ENCODE measurements at regions not wholly inside any gene's neighbourhood (a gene's known extent, or its start where the extent isn't known, plus 50 kb on each side); places are given as distances from the start of the nearest gene placed in this dataset.

DNA sequence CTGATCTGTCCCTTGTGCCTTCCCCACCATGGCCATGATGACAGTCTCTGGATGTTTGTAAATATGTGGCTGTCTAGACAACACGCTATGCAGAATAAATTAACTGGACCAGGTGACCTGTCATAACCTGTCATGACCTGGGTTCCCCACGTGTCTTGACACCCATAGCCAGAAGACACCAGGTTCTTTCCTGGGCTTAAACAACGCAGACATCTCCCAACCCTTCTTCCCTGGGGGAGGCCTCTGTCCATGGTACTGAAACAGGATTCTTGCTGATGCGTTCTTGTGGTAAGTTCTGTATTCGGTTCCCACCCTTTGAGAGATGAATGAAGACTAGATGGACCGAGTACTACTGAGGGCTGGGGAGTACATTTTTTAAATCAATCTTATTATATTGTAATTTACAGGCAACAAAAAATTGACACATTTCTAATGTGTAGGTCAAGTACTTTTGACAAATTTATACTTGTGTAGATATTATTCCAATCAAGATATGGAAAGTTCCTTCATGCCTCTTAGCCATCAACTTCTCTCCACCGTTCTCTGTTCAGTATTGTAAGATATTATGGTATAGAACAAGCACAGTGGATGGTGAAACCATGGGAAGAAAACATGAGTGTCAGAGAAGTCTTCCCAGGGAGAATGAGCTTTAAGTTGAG, 738.8 kb downstream of the PTPRU start:
- no peak for DNase-seq

DNA sequence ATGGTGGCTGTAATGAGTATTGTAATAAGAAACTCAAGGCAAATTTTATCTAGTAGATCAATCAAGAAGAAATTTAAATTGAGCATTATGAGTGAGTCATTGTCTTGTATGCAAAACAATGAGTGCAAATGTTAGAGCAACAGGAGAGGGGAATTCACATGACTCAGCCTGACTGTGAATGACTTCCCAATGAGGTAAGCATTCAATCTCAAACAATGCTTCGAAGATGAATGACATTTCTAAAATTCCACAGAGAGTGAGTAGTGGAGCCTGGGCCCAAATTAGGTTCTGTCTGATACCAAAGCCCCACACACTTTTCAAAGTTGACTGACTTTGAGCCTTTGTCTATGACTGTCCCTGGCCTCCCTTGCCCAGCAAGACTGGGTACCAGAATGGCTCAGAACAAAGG, 738.0 kb downstream of the PTPRU start:
- no peak for DNase-seq

DNA sequence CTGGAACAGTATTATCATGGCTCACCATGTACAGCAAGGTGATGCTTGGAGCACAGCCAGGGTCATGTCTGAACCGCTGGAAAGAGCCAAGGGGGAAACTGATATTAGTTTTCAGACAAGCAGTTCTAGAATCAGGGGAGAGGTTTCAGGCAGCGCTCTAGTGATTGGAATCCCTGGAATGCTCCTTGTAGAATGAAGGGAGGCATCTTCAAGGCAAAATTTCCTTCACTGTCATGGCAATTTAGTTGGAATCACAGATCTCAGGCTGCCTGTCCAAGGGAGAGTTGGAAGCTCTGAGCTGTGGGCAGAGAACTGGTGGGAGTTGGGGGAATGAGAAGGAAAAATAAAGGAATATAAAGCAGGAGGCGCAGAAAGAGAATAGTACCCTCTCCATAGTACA, 737.1 kb downstream of the PTPRU start:
- DNase-seq = no peak

DNA sequence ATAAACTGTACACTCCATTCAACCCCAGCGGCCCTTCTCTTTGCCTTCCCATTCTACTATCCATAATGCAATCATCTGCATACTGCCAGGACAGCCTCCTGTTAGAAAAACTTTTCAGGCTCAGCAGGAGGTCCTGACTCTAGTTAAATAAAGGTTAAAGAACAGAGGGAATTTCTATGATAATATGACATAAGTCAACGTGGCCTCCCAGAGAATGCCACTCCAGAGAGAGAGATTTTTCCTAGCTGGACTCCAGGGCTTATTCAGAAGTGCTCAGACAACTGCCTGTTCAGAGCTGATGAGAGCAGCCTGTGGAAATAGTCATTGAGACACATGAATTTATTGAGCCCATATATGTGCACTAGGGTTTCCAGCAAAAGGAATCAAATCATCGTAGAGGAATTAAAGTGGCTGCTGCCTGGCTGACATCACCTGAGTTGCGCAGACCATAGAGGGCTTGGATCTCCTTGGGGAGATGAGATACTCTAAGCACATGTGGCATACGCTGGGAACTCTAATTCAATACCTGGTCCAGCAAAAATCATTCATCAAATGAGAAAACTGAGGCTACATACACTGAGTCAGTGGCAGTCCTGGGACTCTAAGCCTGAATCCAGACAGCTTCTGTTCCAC, 736.2 kb downstream of the PTPRU start:
- no peak for DNase-seq

DNA sequence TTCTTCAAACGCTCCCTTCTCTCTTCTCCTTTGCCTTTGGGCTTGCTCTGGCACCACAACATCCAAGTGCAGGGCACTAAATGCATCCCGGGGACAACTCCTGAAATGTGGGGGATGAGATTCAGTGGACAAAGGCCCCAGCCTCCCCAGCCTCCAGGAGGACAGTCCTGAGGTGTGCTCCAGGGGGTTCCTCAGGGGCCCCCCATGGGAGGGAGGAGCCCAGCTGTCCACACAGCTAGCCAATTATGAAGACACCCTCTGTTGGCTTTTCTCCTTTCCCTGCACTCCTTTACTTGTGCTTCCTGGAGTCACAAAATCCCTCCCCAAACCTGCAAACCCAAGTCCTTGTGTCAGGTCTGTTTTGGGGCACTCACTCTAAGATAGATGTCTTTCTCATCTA, 735.4 kb downstream of the PTPRU start:
- no peak for DNase-seq

DNA sequence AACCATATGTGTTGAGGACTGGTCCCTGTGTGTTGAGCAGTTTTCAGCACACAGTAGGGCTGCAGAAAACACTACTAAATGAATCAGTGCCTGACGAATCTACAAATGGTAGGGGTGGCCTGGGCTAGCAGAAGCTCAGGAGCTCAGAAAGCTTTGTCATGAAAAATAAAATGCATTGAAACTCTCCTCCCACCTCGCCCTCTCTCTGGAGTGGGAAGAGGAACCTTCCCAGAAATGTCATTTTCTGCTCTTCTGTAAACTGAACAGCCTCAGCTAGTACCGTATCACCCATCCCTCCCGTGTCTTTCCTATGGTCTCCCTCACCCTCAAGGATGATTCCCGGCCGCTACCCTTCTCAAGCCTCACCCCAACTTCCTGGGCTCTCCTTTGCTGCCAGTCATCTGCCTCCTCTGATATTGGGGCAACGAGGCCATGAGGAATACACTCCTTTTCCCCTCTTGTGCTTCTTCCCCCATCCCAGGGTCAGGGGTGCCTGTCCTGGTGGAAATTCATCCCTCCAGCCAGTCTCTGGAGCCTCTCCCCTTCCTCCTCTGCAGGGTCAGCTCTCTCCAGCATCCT, 734.5 kb downstream of the PTPRU start:
- DNase-seq = no peak

DNA sequence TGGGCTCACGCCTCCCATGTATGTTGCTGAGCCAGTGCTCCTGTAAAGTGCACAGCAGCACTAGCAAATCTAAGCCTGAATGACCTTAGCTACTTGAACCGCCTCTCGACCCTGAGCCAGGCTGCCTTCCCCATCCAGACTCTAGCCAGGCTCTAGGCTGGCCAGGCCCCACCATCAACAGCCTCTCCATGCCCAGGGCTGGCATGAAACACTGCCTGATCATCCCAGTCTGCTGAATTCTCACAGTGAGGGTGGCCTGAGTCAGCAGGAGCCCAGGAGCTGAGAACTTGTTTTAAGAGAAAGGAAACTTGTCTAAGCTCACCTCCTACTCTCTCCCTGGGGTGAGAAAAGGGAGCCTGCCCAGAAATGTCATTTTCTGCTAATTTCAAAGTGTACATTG, 733.3 kb downstream of the PTPRU start:
- no peak for DNase-seq

DNA sequence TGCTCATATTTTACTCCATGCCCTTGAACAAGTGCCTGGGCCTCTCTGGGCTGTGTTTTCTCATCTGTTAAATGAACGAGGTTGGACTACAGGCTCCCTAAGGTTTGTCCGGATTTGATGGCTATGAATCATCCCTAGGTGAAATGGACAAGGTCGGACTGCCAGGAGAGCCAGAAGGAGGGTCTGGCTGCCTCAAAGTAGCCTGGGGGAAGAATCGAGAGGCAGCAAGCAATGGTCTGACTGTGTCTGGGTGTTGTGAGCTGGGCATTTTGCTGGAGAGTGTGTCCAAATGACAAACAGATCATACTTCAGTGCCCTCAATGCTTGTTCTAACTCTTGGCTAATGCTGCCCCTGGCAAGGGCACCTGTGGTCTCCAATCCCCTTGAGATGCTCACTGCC, 730.9 kb downstream of the PTPRU start:
- no peak for DNase-seq

DNA sequence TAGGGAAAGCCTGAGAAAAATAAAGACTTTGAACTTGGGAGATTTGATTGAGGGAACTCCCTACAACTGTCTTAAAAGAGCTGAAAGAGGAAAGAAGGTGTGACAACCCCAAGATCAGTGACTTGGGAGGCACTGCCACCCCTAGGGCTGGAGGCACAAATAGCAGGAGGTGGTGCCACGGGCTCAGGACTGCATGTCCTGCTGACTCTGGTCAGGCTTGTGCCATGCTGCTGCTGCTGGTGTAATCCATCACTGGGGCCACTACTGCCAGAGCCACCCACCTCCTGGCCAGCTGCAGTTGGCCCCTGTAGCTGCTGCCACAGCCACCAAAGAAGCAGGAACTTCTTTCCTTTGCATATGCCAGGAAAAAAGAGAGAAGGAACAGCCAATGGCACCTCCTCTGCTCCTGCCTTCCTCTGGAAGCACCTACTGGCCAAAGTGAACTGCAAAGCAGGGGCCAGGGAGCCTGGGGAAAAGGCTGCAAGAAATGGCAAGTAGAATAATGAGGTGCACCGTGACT, 730.3 kb downstream of the PTPRU start:
- no peak for DNase-seq

DNA sequence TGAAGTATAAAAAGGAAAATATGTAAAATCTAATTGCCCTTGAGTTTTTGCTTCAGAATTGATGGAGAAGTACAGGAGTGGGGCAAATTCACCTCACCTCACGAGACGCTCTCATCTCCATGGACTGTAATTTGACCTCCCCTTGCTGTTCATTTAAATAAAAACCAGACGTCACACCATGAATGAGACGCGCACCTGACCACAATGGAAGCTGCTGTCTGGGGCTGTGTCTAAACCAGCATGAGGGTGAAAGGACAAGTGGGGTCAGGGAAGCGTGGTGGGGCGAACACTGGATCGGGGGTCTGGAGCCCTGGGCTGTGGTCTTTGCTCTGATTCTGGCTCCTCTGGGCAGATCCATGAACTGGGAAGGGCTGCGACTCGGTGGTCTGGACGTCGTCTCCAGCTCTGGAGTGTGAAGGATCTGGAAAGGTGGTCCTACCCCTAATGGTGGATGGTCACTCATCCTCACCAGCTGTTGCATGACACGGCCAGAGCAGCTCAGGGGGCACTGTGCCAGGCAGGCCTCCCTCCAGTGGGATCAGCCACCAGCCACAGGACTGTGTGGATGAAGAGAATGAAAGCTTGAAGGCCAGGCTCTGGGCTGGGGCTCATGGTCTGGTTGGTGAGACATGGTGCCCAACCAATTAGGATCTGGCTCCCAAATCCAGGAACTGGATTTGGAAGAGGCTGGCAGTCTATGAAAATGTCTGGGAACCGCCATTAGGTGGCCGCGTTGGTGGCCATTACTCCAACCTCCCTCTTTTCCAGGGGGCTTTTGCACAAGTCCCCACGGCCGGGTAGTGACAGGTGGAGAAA, 728.6 kb downstream of the PTPRU start:
- no peak for DNase-seq

DNA sequence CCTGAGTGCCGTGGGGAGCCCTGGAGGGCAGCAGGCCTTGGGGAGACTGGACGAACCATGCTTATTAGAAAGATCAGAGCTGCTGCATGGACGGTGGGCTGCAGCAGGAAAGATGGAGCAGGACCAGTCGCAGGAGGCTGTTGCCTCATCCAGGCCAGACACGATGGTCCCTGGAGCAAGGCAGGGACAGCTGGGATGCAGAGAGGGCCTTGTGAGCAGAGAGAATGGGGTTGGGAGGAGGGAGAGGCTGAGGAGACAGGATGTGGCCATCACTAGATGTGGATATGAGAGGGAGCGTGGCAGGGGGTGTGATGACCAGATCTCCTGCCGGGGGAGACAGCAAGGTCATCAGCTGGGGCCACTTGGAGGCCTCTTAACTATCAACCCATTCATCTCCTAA, 727.6 kb downstream of the PTPRU start:
- DNase-seq = no peak

DNA sequence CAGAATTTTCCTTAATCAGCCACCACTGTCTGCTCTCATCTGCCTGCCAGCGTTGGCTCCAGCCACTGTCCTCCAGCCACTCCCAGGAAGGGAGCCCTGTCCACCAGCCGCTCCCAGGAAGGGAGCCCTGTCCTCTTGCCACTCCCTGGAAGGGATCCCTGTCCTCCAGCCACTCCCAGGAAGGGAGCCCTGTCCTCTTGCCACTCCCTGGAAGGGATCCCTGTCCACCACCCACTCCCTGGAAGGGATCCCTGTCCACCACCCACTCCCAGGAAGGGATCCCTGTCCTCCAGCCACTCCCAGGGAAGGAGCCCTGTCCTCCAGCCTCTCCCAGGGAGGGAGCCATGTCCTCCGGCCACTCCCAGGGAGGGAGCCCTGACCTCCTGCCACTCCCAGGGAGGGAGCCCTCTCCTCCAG, 726.5 kb downstream of the PTPRU start:
- DNase-seq = no peak

DNA sequence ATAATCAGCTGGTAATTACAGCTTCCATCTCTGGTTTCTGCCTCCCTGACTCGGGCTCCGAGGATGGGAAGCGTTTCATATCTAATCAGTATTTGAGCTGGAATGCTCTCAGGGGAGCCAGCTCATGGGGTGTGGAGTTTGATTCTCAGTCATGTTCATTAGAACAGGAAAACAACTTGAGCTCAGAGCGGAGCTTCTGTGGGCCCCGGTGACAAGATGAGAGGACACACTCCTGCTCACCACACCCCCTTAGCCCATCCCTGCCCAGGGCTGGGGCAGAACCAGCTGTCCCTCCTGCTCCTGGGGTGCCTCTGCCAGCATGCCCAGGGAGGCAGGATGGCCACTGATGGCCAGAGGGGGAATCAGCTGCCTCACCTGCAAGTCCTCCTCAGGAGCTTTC, 726.0 kb downstream of the PTPRU start:
- no peak for DNase-seq

DNA sequence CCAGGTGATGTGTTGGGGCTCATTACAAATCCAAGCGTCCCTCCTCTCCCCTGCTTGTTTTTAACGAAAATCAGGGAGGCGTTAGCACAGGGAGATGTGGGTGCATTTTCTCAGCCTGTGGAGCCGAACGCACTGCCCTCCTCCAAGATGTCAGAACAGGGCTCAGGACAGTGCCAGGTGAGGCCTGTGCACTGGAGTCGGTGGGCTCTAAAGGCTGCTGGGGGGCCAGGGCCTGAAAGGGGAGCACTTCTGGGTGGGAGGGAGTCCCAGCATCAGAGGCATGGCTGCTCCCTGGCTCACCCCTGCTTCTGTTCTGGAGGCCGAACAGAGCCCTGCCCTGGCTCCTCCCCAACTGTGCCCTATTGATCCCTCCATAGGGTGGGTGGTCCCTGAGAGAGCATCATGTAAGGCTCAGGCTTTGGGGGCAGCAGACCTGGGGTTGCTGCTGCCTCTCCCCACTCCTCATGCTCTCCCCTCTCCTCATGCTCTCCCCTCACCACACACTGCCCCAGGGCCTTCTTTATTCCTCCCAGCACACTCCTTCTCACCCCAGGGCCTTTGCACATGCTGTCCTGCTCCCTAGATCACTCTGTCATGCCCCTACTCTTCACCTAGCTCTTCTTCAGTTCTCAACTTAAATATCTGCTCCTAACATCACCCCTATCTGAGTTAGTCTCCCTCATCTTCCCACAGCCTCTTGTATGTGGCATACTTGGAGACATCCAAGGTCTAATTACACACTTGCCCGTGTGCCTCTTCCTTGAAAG, 725.2 kb downstream of the PTPRU start:
- no peak for DNase-seq

DNA sequence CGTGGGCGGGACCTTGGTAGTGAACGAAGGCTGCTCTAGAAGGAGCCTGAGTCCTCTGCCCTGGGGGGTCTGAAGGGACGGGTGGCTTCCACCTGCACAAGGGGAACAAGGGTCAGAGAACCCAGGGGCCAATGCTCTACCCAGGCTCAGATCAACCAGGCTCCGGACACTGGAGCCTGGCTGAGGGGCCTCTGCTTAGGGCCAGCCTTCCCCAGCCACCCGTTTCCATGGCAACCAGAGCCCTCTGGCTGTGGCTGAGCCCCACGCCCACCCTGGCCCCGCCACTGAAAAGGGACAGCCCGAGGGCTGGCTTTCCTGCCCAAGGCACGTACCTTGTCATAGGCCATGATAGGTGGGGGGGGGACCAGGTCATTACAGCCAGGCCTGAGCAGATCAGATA, 724.6 kb downstream of the PTPRU start:
- no peak for DNase-seq

DNA sequence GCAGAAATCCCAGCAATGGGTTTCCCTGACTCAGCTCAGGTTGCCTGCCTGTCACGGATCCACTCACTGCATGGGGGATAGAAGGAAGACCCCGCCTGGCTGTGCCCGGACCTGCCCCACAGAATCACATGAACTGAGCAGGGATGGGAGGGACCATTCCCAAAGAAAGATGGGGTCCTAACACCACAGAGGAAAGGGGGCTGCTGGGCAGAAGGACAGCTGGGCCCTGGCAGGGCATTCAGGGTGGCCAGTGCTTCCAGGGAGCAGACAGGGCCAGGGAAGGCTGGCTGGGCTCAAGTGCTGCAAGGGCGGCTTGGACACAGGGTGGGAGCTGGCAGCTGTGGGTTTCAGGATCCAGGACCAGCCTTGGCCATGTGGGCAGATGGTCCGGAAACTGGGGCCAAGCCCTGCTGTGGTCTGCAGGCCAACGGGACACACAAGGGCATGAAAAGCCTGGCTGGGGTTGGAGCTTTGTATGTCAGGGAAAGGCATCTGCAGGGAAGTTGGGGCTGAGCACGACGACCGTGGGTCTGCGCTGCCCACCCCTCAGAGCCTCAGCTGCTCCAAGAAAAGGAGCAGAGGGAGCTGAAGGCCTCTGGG, 723.9 kb downstream of the PTPRU start:
- DNase-seq = no peak

DNA sequence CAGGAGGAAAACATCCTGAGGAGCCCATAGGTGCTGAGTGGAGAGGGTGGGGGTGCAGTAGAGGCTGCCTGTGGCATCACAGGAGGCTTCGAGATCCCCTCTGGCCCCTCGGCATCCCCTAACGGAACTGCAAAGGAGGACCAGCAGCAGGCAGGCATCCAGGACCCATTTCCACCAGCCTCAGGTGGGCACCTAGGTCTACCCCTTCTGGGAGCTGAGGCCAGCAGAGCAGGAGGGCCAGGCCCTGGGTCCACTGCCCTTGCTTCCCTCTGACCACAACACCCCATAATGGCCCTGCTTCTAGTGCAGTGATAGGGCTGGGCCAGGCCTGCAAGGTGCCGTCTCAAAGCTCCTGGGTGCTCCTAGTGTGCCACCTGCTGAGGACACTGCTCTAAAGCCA, 723.0 kb downstream of the PTPRU start:
- no peak for DNase-seq

DNA sequence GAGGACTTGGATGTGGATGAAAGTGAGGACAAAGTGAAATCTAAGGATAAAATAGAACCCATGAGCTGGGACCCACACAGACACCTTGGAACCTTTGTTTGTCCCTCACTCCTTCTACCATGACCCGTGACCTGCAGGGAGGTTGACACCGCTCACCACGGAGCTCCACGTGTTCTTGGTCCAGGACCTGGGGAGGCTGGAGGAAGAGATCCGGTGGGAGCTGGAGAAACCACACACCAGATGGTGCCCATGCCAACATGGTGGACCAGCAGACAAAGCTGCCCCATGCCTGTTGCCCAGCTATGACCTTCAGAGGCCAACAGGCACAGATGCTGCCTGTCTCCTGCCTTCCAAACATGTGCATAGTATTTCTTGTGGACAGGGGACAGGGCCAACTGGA, 721.9 kb downstream of the PTPRU start:
- DNase-seq = no peak

DNA sequence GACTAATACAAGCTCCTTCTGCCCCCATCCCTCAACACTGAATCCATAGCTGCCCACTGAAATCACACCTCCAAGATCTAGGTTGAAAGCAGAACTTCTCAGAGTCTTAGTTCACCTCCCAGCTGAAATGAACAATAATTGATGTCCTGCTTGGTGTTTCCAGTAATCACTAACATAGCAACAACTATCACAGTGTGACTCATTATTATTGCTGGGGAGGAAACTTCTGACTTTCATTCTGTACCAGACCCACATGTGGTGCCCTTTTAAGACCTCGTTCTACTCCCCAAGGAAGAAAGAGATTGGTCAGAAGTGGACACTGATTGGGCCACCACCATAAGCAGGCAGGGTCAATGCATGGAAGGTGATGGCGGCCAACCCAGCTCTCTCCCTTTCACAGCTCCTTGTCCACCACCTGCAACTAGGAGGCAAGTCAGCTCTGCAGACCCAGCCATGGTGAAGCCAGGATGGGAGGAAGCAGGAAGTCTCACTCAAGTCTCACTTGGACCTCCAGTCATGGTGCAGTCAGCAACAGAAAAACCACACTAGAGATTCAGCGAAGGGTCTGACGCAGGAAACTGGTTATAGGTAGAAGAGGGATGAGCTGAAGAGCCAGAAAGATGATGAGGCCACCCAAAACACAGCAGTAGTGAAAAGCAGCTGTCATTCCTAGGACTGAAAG, 720.2 kb downstream of the PTPRU start:
- no peak for DNase-seq

DNA sequence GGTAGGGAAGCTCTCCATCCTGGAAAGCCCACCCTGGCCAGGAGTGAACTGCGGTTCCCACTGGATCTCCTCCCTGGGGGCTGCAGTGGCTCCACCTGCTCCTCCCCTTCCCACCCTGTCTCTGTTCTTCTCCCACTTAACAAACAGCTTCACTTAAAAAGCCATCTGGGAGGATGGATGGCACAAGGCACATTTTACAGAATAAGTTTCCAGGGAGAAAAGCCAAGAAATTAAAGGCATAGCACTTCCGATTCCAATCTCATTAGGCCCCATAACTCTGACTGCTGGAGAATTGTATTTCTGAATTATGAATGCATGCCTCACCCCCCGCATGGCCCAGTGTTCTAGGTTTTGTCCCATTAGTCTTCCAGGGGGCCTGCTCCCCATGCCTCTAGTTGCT, 718.3 kb downstream of the PTPRU start:
- DNase-seq = no peak

DNA sequence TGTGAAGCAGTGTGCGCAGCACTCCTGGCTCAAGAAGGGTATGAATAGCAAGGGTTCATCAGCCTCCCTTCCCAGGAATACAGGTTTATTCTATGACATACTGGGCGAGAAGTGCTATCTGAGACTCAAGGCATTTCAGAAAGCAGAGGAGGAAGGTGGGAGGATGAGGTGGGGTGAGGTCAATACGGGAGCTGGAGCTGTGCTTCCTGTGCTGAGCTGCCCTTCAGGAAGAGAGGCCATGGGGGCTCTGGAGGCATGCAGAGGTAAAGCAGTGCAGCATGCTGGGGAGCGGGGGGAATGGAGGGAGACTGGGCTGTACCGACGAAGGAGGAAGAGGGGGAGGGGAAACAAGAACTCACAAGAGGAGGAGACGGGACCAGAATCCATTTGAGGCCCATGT, 717.6 kb downstream of the PTPRU start:
- no peak for DNase-seq

DNA sequence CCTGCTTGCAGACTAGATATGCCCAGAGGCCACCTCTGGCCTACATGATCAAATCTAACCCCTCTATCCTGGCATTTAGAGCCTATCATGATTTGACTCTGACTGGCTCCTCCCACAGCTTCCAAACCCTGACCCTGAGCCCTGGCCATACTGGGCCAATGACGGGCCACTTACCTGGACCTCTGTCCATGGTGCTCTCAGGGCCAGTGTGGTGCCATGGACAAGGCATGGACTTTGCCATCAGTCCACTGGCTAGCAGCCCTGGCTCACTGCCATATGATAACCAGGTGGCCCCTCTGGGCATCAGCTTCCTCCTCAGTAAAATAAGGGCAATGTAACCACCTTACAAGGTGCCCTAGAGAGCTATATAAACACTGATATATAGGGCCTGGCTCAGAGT, 713.4 kb downstream of the PTPRU start:
- DNase-seq = no peak

Measured in COR-L47 (cell line).